ENCODE measurements at regions not wholly inside any gene's neighbourhood (a gene's known extent, or its start where the extent isn't known, plus 50 kb on each side); places are given as distances from the start of the nearest gene placed in this dataset.

GRCh38 chr2:217316743-217317142, 456.9 kb upstream of the TNP1 start:
- no peak for DNase-seq (ENCODE audit: low spot score)
- WGBS (ENCODE audit: low lambda C conversion rate, missing lambda C conversion rate): 55% methylated on average over 1 of the region's 1 CpG

GRCh38 chr2:217314021-217314460, 454.2 kb upstream of the TNP1 start:
- Histone ChIP-seq H3K79me2 (no peaks in the 10 kb centered on the region), H4K20me1 (ENCODE audit: insufficient read depth, poor library complexity, severe bottlenecking) (no peaks in the 10 kb centered on the region), H3K27me3 (no peaks in the 10 kb centered on the region), H2AFZ (no peak overlapping the region), H3K9me3 (ENCODE audit: low read depth) (no peaks in the 10 kb centered on the region), H3K4me1 (ENCODE audit: insufficient read depth) (peaks cover 8% of the 10 kb centered on the region), H3K36me3 (replicated peaks; ENCODE audit: insufficient read depth, low read depth) (no peaks in the 10 kb centered on the region), H3K9me2 (replicated peaks; ENCODE audit: insufficient read depth) (no peaks in the 10 kb centered on the region), H3K4me2 (no peak overlapping the region), H3K27ac (peak overlapping the region; percentile 58), H3K4me3 (no peak overlapping the region)
- peak; percentile 47 for DNase-seq (ENCODE audit: low spot score)
- TF ChIP-seq EZH2phosphoT487 (IDR thresholded peaks at IDR 0.05; ENCODE audit: low read depth, severe bottlenecking, unreplicated experiment) (no peak), CTCF (IDR thresholded peaks at IDR 0.05; ENCODE audit: poor library complexity) (no peak), EZH2 (IDR thresholded peaks at IDR 0.05; ENCODE audit: borderline replicate concordance) (no peak)
- WGBS (ENCODE audit: low lambda C conversion rate, missing lambda C conversion rate): 20% methylated on average over 5 of the region's 5 CpGs

More at GRCh38 chr2:217316743-217317142, 456.9 kb upstream of the TNP1 start:
- Histone ChIP-seq H3K9me3 (ENCODE audit: low read depth) (no peaks in the 10 kb centered on the region), H3K9me2 (replicated peaks; ENCODE audit: insufficient read depth) (no peaks in the 10 kb centered on the region), H4K20me1 (ENCODE audit: insufficient read depth, poor library complexity, severe bottlenecking) (no peaks in the 10 kb centered on the region), H3K36me3 (replicated peaks; ENCODE audit: insufficient read depth, low read depth) (no peaks in the 10 kb centered on the region), H3K4me3 (no peak overlapping the region), H3K27me3 (no peaks in the 10 kb centered on the region), H2AFZ (no peak overlapping the region), H3K4me2 (no peak overlapping the region), H3K27ac (no peak overlapping the region), H3K4me1 (ENCODE audit: insufficient read depth) (peaks cover 8% of the 10 kb centered on the region), H3K79me2 (no peaks in the 10 kb centered on the region)
- no peak for TF ChIP-seq EZH2 (IDR thresholded peaks at IDR 0.05; ENCODE audit: borderline replicate concordance)
- no peak for TF ChIP-seq EZH2phosphoT487 (IDR thresholded peaks at IDR 0.05; ENCODE audit: low read depth, severe bottlenecking, unreplicated experiment)
- no peak for TF ChIP-seq CTCF (IDR thresholded peaks at IDR 0.05; ENCODE audit: poor library complexity)

- Histone ChIP-seq H3K4me2 (no peak overlapping the region), H2AFZ (no peak overlapping the region), H3K27ac (peak overlapping the region; percentile 58), H3K9me3 (ENCODE audit: low read depth) (no peaks in the 10 kb centered on the region), H3K9me2 (replicated peaks; ENCODE audit: insufficient read depth) (no peaks in the 10 kb centered on the region), H3K4me3 (no peak overlapping the region), H3K36me3 (replicated peaks; ENCODE audit: insufficient read depth, low read depth) (no peaks in the 10 kb centered on the region), H3K27me3 (no peaks in the 10 kb centered on the region), H3K79me2 (no peaks in the 10 kb centered on the region), H3K4me1 (ENCODE audit: insufficient read depth) (peaks cover 8% of the 10 kb centered on the region), H4K20me1 (ENCODE audit: insufficient read depth, poor library complexity, severe bottlenecking) (no peaks in the 10 kb centered on the region)
- no peak for TF ChIP-seq CTCF (IDR thresholded peaks at IDR 0.05; ENCODE audit: poor library complexity)
- no peak for TF ChIP-seq EZH2phosphoT487 (IDR thresholded peaks at IDR 0.05; ENCODE audit: low read depth, severe bottlenecking, unreplicated experiment)
- WGBS (ENCODE audit: low lambda C conversion rate, missing lambda C conversion rate): 73% methylated on average over 4 of the region's 4 CpGs
- DNase-seq (ENCODE audit: low spot score): no peak
Measured at GRCh38 chr2:217313386-217313785, 453.5 kb upstream of the TNP1 start.

- Histone ChIP-seq H2AFZ (no peak overlapping the region), H3K79me2 (no peaks in the 10 kb centered on the region), H3K9me3 (ENCODE audit: low read depth) (no peaks in the 10 kb centered on the region), H3K4me3 (no peak overlapping the region), H3K9me2 (replicated peaks; ENCODE audit: insufficient read depth) (no peaks in the 10 kb centered on the region), H3K27me3 (no peaks in the 10 kb centered on the region), H4K20me1 (ENCODE audit: insufficient read depth, poor library complexity, severe bottlenecking) (no peaks in the 10 kb centered on the region), H3K4me1 (ENCODE audit: insufficient read depth) (no peaks in the 10 kb centered on the region), H3K4me2 (no peak overlapping the region), H3K36me3 (replicated peaks; ENCODE audit: insufficient read depth, low read depth) (no peaks in the 10 kb centered on the region), H3K27ac (no peak overlapping the region)
- 92% methylated on average over 4 of the region's 4 CpGs for WGBS (ENCODE audit: low lambda C conversion rate, missing lambda C conversion rate)
- no peak for TF ChIP-seq CTCF (IDR thresholded peaks at IDR 0.05; ENCODE audit: poor library complexity)
- TF ChIP-seq EZH2phosphoT487 (IDR thresholded peaks at IDR 0.05; ENCODE audit: low read depth, severe bottlenecking, unreplicated experiment): no peak
- TF ChIP-seq EZH2 (IDR thresholded peaks at IDR 0.05; ENCODE audit: borderline replicate concordance): no peak
- no peak for DNase-seq (ENCODE audit: low spot score)
Measured at GRCh38 chr2:217309056-217309455, 449.2 kb upstream of the TNP1 start.
